Right lobe of liver (tissue), 6 donors: ENCODE measurements at regions not wholly inside any gene's neighbourhood (a gene's known extent, or its start where the extent isn't known, plus 50 kb on each side); places are given as distances from the start of the nearest gene placed in this dataset.

Source experiments
- ATAC-seq, 4 donors: fragments of 200-7000 bp; cut with Tn5 transposase; one replicate each; pipeline ENCODE4 v1.9.1; 2020; ENCODE audit warnings: mild to moderate bottlenecking in 4 of 4, moderate library complexity in 4 of 4
- DNase-seq, 3 donors: peaks; one replicate each; pipeline ENCODE4 v3.0.0-alpha.2; 2020
- H3K27ac ChIP-seq, 3 donors: fragments of 200-600 bp; one replicate each; pipeline ENCODE4 v1.8.0; 2022
- H3K27me3 ChIP-seq, 2 donors: fragments of 200-600 bp; one replicate each; pipeline ENCODE4 v1.8.0; 2022
- H3K36me3 ChIP-seq, 4 donors: fragments of 200-600 bp; sonication (generic) in 1 of 4; one replicate each; pipeline versions ENCODE4 v1.5.1 to v1.8.0; 2017 to 2022; ENCODE audit warnings: control low read depth in 1 of 4
- H3K4me1 ChIP-seq, 4 donors: fragments of 200-600 bp; sonication (generic) in 1 of 4; one replicate each; pipeline versions ENCODE4 v1.5.1 to v1.8.0; 2017 to 2022; ENCODE audit warnings: control low read depth in 1 of 4
- H3K4me3 ChIP-seq, 3 donors: fragments of 200-600 bp; one replicate each; pipeline ENCODE4 v1.8.0; 2022
- H3K9me3 ChIP-seq, 4 donors: fragments of 200-600 bp; sonication (generic) in 1 of 4; one replicate each; pipeline versions ENCODE4 v1.5.1 to v1.8.0; 2017 to 2022; ENCODE audit warnings: control low read depth in 1 of 4
- CTCF ChIP-seq, 4 donors: fragments of 200-600 bp in 3 of 4; fragments of 450-650 bp in 1 of 4; IDR thresholded peaks; one replicate each; pipeline versions ENCODE4 v1.5.1 to v1.8.0; 2016 to 2022; ENCODE audit warnings: antibody characterized with exemption in 4 of 4, mild to moderate bottlenecking in 2 of 4
- POLR2A ChIP-seq: fragments of 450-650 bp; IDR thresholded peaks from one replicate; pipeline ENCODE4 v1.6.1; 2017; ENCODE audit warnings: antibody characterized with exemption, mild to moderate bottlenecking
- WGBS: methylation state at CpG from one replicate; pipeline ENCODE4 v1.1.6; 2018; ENCODE audit warnings: low coverage, low lambda C conversion rate; ENCODE audit not compliant: insufficient coverage; ENCODE audit errors: missing lambda C conversion rate; 5-methylcytosine and 5-hydroxymethylcytosine counted together
- intact Hi-C, 2 donors: fragments of 100-400 bp; cut with DNase I; formaldehyde crosslinking; loops; one replicate each; pipeline versions ENCODE4 v1.11.2 to v1.14.1; 2022
- donor health status: DM: no; HTN: yes; CAD: no.
- donor health status: DM: no; HTN: no; CAD: no.
- donor health status: DM: no; HTN: no; CAD: no.
- donor health status: DM: no; HTN: yes; CAD: no.
- donor health status: DM: no; HTN: yes; CAD: no.

- H3K27ac ChIP-seq, result no peak overlapping the region
- no peak overlapping the region for H3K4me3 ChIP-seq
- ATAC-seq, result no peak
- 54% methylated on average over 9 of the region's 10 CpGs for WGBS
- H3K4me1 ChIP-seq, result no peaks in the 10 kb centered on the region
- no peaks in the 10 kb centered on the region for H3K27me3 ChIP-seq
- TF ChIP-seq CTCF (IDR thresholded peaks at IDR 0.05) (no peak), POLR2A (no peak)
- intact Hi-C loops, result no loop called here
- no peak for DNase-seq
- no peaks in the 10 kb centered on the region for H3K36me3 ChIP-seq
- no peaks in the 10 kb centered on the region for H3K9me3 ChIP-seq
Measured at GRCh38 chr16:8107296-8107695, 483.0 kb downstream of the TMEM114 start.

- intact Hi-C loops, result no loop called here
- Histone ChIP-seq H3K36me3 (no peaks in the 10 kb centered on the region), H3K27ac (no peak overlapping the region), H3K27me3 (no peaks in the 10 kb centered on the region), H3K4me3 (no peak overlapping the region), H3K9me3 (no peaks in the 10 kb centered on the region), H3K4me1 (no peaks in the 10 kb centered on the region)
- no peak for DNase-seq
- WGBS, result 76% methylated on average over 7 of the region's 8 CpGs
- no peak for ATAC-seq
- TF ChIP-seq POLR2A, result no peak
- TF ChIP-seq CTCF (IDR thresholded peaks at IDR 0.05), result no peak
Measured at GRCh38 chr16:8103649-8104289, 486.5 kb downstream of the TMEM114 start.

- DNase-seq (no peak), ATAC-seq (no peak)
- intact Hi-C loops, result no loop called here
- Histone ChIP-seq H3K27ac (no peak overlapping the region), H3K36me3 (no peaks in the 10 kb centered on the region), H3K4me1 (no peaks in the 10 kb centered on the region), H3K4me3 (no peak overlapping the region), H3K9me3 (no peaks in the 10 kb centered on the region), H3K27me3 (no peaks in the 10 kb centered on the region)
- WGBS, result 25% methylated on average over 4 of the region's 4 CpGs
- no peak for TF ChIP-seq POLR2A
- no peak for TF ChIP-seq CTCF (IDR thresholded peaks at IDR 0.05)
Measured at GRCh38 chr16:8099586-8099985, 490.7 kb downstream of the TMEM114 start.

GRCh38 chr16:8098947-8099512 is 491.3 kb downstream of the TMEM114 start:
- 44% methylated on average over 9 of the region's 11 CpGs for WGBS
- no peak overlapping the region for H3K4me3 ChIP-seq
- intact Hi-C loops, result no loop called here
- H3K27ac ChIP-seq, result no peak overlapping the region
- H3K4me1 ChIP-seq, result no peaks in the 10 kb centered on the region
- no peaks in the 10 kb centered on the region for H3K9me3 ChIP-seq
- no peaks in the 10 kb centered on the region for H3K27me3 ChIP-seq
- no peaks in the 10 kb centered on the region for H3K36me3 ChIP-seq
- DNase-seq, result no peak
- ATAC-seq, result no peak
- no peak for TF ChIP-seq POLR2A
- TF ChIP-seq CTCF (IDR thresholded peaks at IDR 0.05), result no peak
